DOHH2 (cell line): ENCODE measurements at regions not wholly inside any gene's neighbourhood (a gene's known extent, or its start where the extent isn't known, plus 50 kb on each side); places are given as distances from the start of the nearest gene placed in this dataset.

Experiments
- H3F3A ChIP-seq: fragments of 200-600 bp; sonication (generic), shearing (Covaris generic); 2 replicates; pipeline ENCODE4 v1.6.0; 2016; ENCODE audit warnings: antibody characterized with exemption, mild to moderate bottlenecking; ENCODE audit not compliant: control insufficient read depth, insufficient read depth
- H3K27ac ChIP-seq: fragments of 200-600 bp; sonication (generic); 2 replicates; pipeline ENCODE4 v1.5.1; 2014; ENCODE audit warnings: low read depth, mild to moderate bottlenecking, low read length, moderate library complexity
- H3K27me3 ChIP-seq: fragments of 200-600 bp; sonication (generic); 2 replicates; pipeline ENCODE4 v1.6.1; 2014; ENCODE audit warnings: mild to moderate bottlenecking, low read length, mixed read lengths; ENCODE audit not compliant: control insufficient read depth
- H3K36me3 ChIP-seq: fragments of 200-600 bp; sonication (generic); 2 replicates; pipeline ENCODE4 v1.6.1; 2014; ENCODE audit warnings: mild to moderate bottlenecking, low read length, moderate library complexity, mixed read lengths; ENCODE audit not compliant: control insufficient read depth
- H3K4me1 ChIP-seq: fragments of 200-600 bp; sonication (generic); 2 replicates; pipeline ENCODE4 v1.6.1; 2014; ENCODE audit warnings: mild to moderate bottlenecking, low read length, mixed read lengths; ENCODE audit not compliant: control insufficient read depth
- H3K4me2 ChIP-seq: fragments of 200-600 bp; sonication (generic); 2 replicates; pipeline ENCODE4 v1.6.0; 2014; ENCODE audit warnings: mild to moderate bottlenecking, low read length, moderate library complexity
- H3K4me3 ChIP-seq: fragments of 200-600 bp; sonication (generic); 2 replicates; pipeline ENCODE4 v1.5.1; 2014; ENCODE audit warnings: mild to moderate bottlenecking, low read length, mixed read lengths
- H3K79me2 ChIP-seq: fragments of 200-600 bp; sonication (generic); 2 replicates; pipeline ENCODE4 v1.6.1; 2014; ENCODE audit warnings: mild to moderate bottlenecking, low read length, mixed read lengths; ENCODE audit not compliant: control insufficient read depth
- H3K9me2 ChIP-seq: fragments of 200-600 bp; sonication (generic); replicated peaks from 2 replicates; pipeline ENCODE4 v1.6.1; 2014; ENCODE audit warnings: mild to moderate bottlenecking, low read length, mixed read lengths; ENCODE audit not compliant: control insufficient read depth
- H3K9me3 ChIP-seq: fragments of 200-600 bp; sonication (generic); 2 replicates; pipeline ENCODE4 v1.6.1; 2014; ENCODE audit warnings: antibody characterized with exemption, low read length, mixed read lengths; ENCODE audit not compliant: control insufficient read depth, insufficient read depth
- H4K20me1 ChIP-seq: fragments of 200-600 bp; sonication (generic); 2 replicates; pipeline ENCODE4 v1.6.0; 2014; ENCODE audit warnings: low read depth, mild to moderate bottlenecking, antibody characterized with exemption, low read length, moderate library complexity; ENCODE audit not compliant: control insufficient read depth, insufficient read depth
- CTCF ChIP-seq: fragments of 200-600 bp; sonication (generic); IDR thresholded peaks from one replicate; pipeline ENCODE4 v1.5.1; 2014; ENCODE audit warnings: antibody characterized with exemption, mild to moderate bottlenecking, low read depth, low read length; ENCODE audit not compliant: poor library complexity, severe bottlenecking
- EZH2phosphoT487 ChIP-seq: fragments of 200-600 bp; sonication (generic); IDR thresholded peaks from 2 replicates; pipeline ENCODE4 v1.6.1; 2017; ENCODE audit warnings: borderline replicate concordance, mild to moderate bottlenecking, antibody characterized with exemption, low read length, moderate library complexity, mixed read lengths

DNA sequence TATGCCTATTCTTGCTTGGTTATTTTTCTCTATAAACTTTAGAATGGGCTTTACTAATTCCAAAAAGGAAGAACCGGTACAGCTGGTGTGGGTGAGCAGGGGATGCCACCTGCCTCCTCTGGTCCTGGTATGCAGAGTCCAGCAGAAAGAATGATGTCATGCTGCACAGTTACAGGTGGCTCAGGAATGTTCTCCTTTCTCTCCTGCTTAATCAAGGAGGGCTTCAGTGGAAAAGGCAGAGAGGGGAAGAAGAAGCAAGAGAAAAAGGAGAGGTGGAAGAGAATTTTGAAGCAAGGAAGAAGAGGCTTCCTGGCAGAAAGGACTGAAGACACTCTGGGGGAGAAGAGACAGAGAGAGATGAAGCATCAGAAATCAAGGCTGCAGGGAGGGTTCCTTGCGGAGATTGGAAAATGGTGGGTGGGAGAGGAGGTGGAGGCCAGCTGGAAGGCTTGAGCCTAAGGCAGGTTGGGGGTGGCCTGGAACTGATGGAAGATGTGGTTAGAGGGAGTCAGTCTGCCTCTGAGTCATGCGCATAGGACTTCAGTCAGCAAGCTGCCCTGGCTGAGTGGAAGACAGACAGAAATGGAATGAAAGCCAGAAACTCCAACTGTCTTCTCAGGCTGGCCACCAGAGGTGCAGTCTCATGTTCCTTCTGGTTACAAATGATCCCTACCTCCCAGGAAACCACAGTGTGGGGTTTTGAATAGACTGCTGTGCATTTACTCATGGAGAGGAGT is 64.6 kb upstream of the CRHR1 start:
- no peaks in the 10 kb centered on the region for H3K79me2 ChIP-seq
- H3K4me1 ChIP-seq: no peaks in the 10 kb centered on the region
- no peak for TF ChIP-seq EZH2phosphoT487
- peak; percentile 29 for TF ChIP-seq CTCF
- H3K9me2 ChIP-seq: no peaks in the 10 kb centered on the region
- H3K4me2 ChIP-seq: no peak overlapping the region
- no peak overlapping the region for H3K27ac ChIP-seq
- H3K9me3 ChIP-seq: no peaks in the 10 kb centered on the region
- no peaks in the 10 kb centered on the region for H3F3A ChIP-seq
- peaks cover 14% of the 10 kb centered on the region for H3K27me3 ChIP-seq
- H3K4me3 ChIP-seq: no peak overlapping the region
- no peaks in the 10 kb centered on the region for H4K20me1 ChIP-seq
- no peaks in the 10 kb centered on the region for H3K36me3 ChIP-seq

- TF ChIP-seq CTCF: no peak
- TF ChIP-seq EZH2phosphoT487: no peak
- Histone ChIP-seq H3K27me3 (peaks cover 20% of the 10 kb centered on the region), H3K79me2 (no peaks in the 10 kb centered on the region), H4K20me1 (no peaks in the 10 kb centered on the region), H3K4me3 (no peak overlapping the region), H3F3A (no peaks in the 10 kb centered on the region), H3K4me1 (no peaks in the 10 kb centered on the region), H3K27ac (no peak overlapping the region), H3K9me2 (no peaks in the 10 kb centered on the region), H3K36me3 (no peaks in the 10 kb centered on the region), H3K9me3 (no peaks in the 10 kb centered on the region), H3K4me2 (no peak overlapping the region)
These were observed 63.7 kb upstream of the CRHR1 start for GRCh38 chr17:45720386-45720785.

DNA sequence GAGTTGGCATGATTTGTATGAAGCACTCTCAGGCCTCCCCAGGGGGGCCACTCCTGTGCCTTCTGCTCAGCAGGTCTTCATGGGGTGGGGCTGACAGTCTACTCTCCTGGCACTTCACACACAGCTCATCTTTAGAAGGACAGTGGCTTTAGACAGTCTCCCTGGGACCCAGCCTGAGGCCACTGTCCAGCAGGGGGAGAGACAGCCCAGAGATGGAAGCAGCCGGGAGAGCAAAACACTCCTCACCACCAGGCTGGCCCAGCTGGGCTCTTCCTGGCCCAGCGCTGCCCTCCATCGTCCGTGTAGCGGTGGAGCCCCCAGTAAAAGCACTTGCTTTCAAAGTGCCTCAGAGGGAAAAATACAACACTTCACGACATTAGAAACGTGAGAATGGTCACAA is 62.0 kb upstream of the CRHR1 start:
- no peaks in the 10 kb centered on the region for H3K9me2 ChIP-seq
- no peak overlapping the region for H3K4me2 ChIP-seq
- H3K4me3 ChIP-seq: no peak overlapping the region
- no peaks in the 10 kb centered on the region for H3K79me2 ChIP-seq
- H3K27ac ChIP-seq: no peak overlapping the region
- H3K27me3 ChIP-seq: peaks cover 32% of the 10 kb centered on the region
- H4K20me1 ChIP-seq: no peaks in the 10 kb centered on the region
- H3K9me3 ChIP-seq: no peaks in the 10 kb centered on the region
- no peaks in the 10 kb centered on the region for H3F3A ChIP-seq
- TF ChIP-seq CTCF: no peak
- TF ChIP-seq EZH2phosphoT487: no peak
- H3K4me1 ChIP-seq: no peaks in the 10 kb centered on the region
- H3K36me3 ChIP-seq: no peaks in the 10 kb centered on the region
